Type B pancreatic cell (in vitro differentiated cells): ENCODE measurements at regions not wholly inside any gene's neighbourhood (a gene's known extent, or its start where the extent isn't known, plus 50 kb on each side); places are given as distances from the start of the nearest gene placed in this dataset.
A peak's percentile ranks its signal among the peaks of the same experiment; 100 is the strongest.

Experiments used
- DNase-seq: peaks from one replicate; pipeline ENCODE4 v3.0.0; 2021; ENCODE audit warnings: mixed read lengths; ENCODE audit not compliant: unreplicated experiment; ENCODE audit errors: extremely low spot score
- H3K27ac Mint-ChIP-seq: 2 replicates; pipeline ENCODE4 v1.8.0; 2021; ENCODE audit warnings: mild to moderate bottlenecking, mixed read lengths
- H3K27me3 Mint-ChIP-seq: 2 replicates; pipeline ENCODE4 v1.8.0; 2021; ENCODE audit warnings: mixed read lengths
- H3K36me3 Mint-ChIP-seq: 2 replicates; pipeline ENCODE4 v1.8.0; 2021; ENCODE audit warnings: mixed read lengths
- H3K4me1 Mint-ChIP-seq: one replicate; pipeline ENCODE4 v1.8.0; 2021; ENCODE audit warnings: mixed read lengths; ENCODE audit not compliant: unreplicated experiment
- H3K4me3 Mint-ChIP-seq: 2 replicates; pipeline ENCODE4 v1.8.0; 2021; ENCODE audit warnings: mild to moderate bottlenecking, mixed read lengths
- H3K9me3 Mint-ChIP-seq: 2 replicates; pipeline ENCODE4 v1.8.0; 2021; ENCODE audit warnings: mixed read lengths
- TF ChIP-seq, protein P1 (sequence below): fragments of 200-600 bp; sonication (generic); conservative IDR thresholded peaks from 2 replicates; pipeline ENCODE4 v1.5.0; 2021; ENCODE audit warnings: antibody characterized with exemption, mild to moderate bottlenecking

DNA sequence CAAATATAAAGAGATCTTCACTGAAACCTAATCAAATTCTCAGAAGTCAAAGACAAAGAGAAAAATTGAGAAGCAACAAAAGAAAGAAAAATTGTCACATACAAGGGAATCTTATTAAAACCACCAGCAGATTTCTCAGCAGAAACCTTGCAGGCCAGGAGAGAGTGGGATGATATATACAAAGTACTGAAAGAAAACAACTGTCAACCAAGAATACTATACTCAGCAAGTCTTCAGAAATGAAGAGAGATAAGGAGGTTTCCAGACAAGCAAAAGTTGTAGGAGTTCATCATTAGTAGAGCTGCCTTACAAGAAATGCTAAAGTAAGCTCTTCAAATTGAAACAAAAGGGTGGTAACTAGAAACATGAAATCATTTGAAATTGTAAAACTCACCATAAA lies 345.6 kb downstream of the MAFB start:
- DNase-seq, result no peak
- Mint-ChIP-seq H3K27ac (no peak overlapping the region), H3K4me1 (no peaks in the 10 kb centered on the region), H3K9me3 (peaks cover 11% of the 10 kb centered on the region), H3K27me3 (no peaks in the 10 kb centered on the region), H3K36me3 (no peaks in the 10 kb centered on the region), H3K4me3 (no peak overlapping the region)
- TF ChIP-seq, protein P1, sequence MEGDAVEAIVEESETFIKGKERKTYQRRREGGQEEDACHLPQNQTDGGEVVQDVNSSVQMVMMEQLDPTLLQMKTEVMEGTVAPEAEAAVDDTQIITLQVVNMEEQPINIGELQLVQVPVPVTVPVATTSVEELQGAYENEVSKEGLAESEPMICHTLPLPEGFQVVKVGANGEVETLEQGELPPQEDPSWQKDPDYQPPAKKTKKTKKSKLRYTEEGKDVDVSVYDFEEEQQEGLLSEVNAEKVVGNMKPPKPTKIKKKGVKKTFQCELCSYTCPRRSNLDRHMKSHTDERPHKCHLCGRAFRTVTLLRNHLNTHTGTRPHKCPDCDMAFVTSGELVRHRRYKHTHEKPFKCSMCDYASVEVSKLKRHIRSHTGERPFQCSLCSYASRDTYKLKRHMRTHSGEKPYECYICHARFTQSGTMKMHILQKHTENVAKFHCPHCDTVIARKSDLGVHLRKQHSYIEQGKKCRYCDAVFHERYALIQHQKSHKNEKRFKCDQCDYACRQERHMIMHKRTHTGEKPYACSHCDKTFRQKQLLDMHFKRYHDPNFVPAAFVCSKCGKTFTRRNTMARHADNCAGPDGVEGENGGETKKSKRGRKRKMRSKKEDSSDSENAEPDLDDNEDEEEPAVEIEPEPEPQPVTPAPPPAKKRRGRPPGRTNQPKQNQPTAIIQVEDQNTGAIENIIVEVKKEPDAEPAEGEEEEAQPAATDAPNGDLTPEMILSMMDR, result no peak

DNA sequence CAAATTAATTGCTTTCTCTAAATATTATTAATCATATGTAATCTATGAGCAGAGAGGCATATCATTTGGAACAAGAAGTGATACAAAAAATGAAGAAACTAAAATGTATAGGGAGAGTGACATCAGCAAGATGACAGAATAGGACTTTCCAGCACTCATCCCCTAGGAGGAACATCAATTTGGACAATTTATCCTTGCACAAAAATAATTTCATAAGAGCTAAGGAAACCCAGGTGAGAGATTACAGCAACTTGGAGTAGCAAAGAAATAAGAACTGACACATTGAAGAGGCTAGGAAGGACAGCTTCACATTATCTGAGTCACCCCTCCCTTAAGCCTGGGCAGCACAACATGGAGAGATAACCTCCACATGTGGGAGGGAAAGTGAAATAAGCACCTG lies 347.5 kb downstream of the MAFB start:
- Mint-ChIP-seq H3K27ac (no peak overlapping the region), H3K4me3 (no peak overlapping the region), H3K36me3 (no peaks in the 10 kb centered on the region), H3K4me1 (no peaks in the 10 kb centered on the region), H3K27me3 (peaks cover 5% of the 10 kb centered on the region), H3K9me3 (peaks cover 9% of the 10 kb centered on the region)
- TF ChIP-seq, protein P1, result no peak
- no peak for DNase-seq

DNA sequence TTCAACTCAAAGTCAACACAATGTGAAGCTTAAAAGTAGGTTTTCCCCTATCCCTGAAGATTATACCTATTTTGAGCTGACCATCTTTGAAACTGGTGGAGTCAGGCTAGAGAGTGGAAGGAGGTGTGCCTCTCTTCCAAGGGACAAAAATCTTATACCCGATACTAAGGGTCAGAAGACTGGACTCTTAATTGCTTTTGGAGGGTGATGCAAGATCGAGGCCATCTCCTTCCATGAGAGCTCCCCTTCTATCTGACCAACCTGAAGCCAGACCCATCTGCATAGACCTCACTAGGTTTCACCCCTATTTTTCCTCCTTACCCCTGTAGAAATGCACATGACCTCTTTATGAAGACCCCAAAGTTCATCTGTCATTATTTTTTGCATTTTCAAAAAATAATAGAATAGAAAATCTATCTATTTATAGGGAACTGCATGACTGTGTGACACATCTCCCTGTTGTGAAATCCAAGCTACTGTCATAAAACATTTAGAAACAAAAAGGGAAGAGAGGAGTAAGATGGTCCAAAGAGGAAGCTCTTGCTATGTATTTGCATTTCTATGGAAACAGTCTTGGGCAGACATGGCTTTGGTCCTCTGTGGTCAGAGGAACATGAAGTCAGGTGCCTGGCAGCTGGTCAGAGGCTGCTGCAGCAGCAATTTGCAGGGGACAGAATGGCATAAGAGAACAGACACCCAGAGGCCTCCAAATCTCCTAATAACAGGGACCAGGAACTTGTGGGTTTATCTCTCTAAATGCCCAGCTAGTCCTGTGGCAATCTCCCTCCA lies 349.2 kb downstream of the MAFB start:
- Mint-ChIP-seq H3K9me3 (peaks cover 9% of the 10 kb centered on the region), H3K27ac (no peak overlapping the region), H3K36me3 (no peaks in the 10 kb centered on the region), H3K4me1 (peaks cover 13% of the 10 kb centered on the region), H3K27me3 (peaks cover 5% of the 10 kb centered on the region), H3K4me3 (no peak overlapping the region)
- no peak for DNase-seq
- TF ChIP-seq, protein P1, result no peak

DNA sequence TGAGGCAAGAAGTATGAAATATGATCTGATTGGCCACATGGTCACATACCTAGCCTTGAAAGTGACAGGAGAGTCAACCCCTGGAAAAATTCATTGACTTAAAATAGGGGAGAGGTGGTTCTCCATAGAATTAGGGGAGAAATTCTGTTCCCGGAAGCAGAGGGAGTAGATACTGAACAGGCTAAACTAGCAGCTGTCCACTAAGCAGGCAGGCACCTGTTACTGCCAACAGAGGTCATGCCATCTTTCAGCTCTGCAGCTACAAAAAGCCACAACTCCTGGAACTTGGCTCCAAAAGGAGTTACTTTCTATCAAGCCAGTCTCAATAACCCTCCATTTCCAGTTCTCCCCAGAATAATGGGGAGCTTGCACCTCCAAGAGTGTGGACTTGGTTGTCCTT lies 352.5 kb downstream of the MAFB start:
- TF ChIP-seq, protein P1, result no peak
- H3K36me3 Mint-ChIP-seq, result no peaks in the 10 kb centered on the region
- H3K27me3 Mint-ChIP-seq, result peaks cover 12% of the 10 kb centered on the region
- H3K4me1 Mint-ChIP-seq, result peaks cover 13% of the 10 kb centered on the region
- DNase-seq, result no peak
- H3K4me3 Mint-ChIP-seq, result no peak overlapping the region
- H3K9me3 Mint-ChIP-seq, result no peaks in the 10 kb centered on the region
- no peak overlapping the region for H3K27ac Mint-ChIP-seq

DNA sequence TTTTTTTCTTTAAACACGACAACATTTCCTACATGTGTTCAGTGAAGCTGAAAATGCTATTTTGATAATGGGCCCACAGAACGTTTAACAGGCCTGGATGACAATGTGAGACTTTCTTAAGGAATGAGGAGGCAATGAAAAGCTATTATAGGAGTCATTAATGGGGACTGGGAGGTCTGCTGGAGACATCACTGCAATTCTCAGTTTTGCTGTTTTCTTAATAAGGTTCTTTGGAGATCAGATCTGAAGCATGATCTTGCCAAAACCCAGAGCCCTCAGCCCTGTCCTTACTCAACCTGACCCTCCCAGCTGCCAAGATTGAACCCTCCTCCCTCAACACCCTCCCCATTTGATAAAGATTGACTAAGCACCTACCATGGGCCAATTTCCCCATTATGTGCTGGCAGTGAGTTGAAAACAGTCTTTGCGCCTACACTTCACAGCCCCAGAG lies 353.1 kb downstream of the MAFB start:
- TF ChIP-seq, protein P1, result no peak
- Mint-ChIP-seq H3K27ac (no peak overlapping the region), H3K4me1 (peaks cover 13% of the 10 kb centered on the region), H3K36me3 (no peaks in the 10 kb centered on the region), H3K4me3 (peak overlapping the region; percentile 51), H3K9me3 (no peaks in the 10 kb centered on the region), H3K27me3 (peaks cover 12% of the 10 kb centered on the region)
- DNase-seq, result no peak
